Activated T-helper 17 cell treated with anti-CD3 and anti-CD28 coated beads, Interleukin-2, amount 50 U/mL, for 72 hours (primary cell): ENCODE measurements at regions not wholly inside any gene's neighbourhood (a gene's known extent, or its start where the extent isn't known, plus 50 kb on each side); places are given as distances from the start of the nearest gene placed in this dataset.
"Not testable (repeated sequence)": the region's sequence is repeated elsewhere in the genome, so short reads cannot be mapped to it uniquely, and the experiment has no call there.

Source experiments
- ATAC-seq: fragments of 150-1000 bp; cut with Tn5 transposase; replicated peaks from 2 replicates; pipeline ENCODE4 v1.10.0; 2021; ENCODE audit warnings: mild to moderate bottlenecking, moderate library complexity
- H3K27ac Mint-ChIP-seq: one replicate; pipeline ENCODE4 v1.8.0; 2022; ENCODE audit warnings: mixed read lengths
- H3K27me3 Mint-ChIP-seq: one replicate; pipeline ENCODE4 v1.8.0; 2022; ENCODE audit warnings: mixed read lengths
- H3K36me3 Mint-ChIP-seq: one replicate; pipeline ENCODE4 v1.8.0; 2022; ENCODE audit warnings: low read depth, mild to moderate bottlenecking, mixed read lengths
- H3K4me1 Mint-ChIP-seq: one replicate; pipeline ENCODE4 v1.8.0; 2022; ENCODE audit warnings: mixed read lengths
- H3K4me3 Mint-ChIP-seq: one replicate; pipeline ENCODE4 v1.8.0; 2022; ENCODE audit warnings: mild to moderate bottlenecking, mixed read lengths
- H3K9me3 Mint-ChIP-seq: one replicate; pipeline ENCODE4 v1.8.0; 2022; ENCODE audit warnings: mixed read lengths

- no peaks in the 10 kb centered on the region for H3K27me3 Mint-ChIP-seq
- H3K27ac Mint-ChIP-seq = no peak overlapping the region
- H3K36me3 Mint-ChIP-seq = no peaks in the 10 kb centered on the region
- no peaks in the 10 kb centered on the region for H3K4me1 Mint-ChIP-seq
- no peak for ATAC-seq
- peaks cover 13% of the 10 kb centered on the region for H3K9me3 Mint-ChIP-seq
- H3K4me3 Mint-ChIP-seq = no peak overlapping the region
Measured at GRCh38 chr16:8407351-8407750, 183.0 kb downstream of the TMEM114 start.

GRCh38 chr16:8403978-8404749 is 186.1 kb downstream of the TMEM114 start:
- H3K27me3 Mint-ChIP-seq = no peaks in the 10 kb centered on the region
- H3K9me3 Mint-ChIP-seq = peaks cover 7% of the 10 kb centered on the region
- H3K4me1 Mint-ChIP-seq = no peaks in the 10 kb centered on the region
- ATAC-seq = no peak
- no peak overlapping the region for H3K4me3 Mint-ChIP-seq
- H3K36me3 Mint-ChIP-seq = no peaks in the 10 kb centered on the region
- no peak overlapping the region for H3K27ac Mint-ChIP-seq

DNA sequence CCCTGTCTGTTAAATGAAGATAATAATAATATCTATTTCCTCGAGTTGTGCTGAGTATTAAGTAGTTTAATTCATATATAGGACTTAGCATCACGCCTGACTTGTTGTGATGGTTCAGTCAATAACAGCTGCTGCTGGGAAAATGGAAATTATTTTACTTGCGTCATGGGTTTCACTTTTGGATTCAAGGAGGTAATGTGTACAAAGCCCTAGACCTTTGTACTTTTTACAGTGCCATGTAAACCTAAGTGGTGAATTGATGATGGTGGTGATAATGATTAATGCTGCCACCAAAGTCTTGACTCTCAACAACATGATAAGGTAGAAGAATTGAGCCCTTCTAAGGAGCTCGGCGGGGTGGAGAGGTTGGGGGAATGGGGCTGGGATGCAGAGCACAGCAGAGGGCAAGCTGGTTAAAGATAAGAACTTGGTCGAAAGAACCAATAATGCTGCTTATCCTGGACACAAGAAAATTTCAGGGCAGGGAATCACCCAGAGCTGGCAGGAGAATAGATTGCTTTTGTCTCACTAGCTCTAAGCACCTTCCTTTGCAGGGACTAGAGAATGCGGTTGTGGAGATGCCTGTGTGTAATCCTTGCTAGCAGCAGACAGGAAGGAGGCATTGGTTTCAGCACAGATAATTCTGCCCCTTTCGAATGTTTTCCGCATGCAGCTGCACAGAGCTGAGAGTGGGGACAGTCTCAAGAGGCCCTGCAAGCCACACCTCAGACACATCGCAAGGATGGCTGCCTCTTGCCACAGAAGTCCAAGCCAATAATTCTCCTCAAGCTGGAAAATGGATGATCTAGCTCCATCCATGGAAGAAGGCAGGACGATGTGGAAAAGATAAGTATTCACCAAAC is 187.1 kb downstream of the TMEM114 start:
- Mint-ChIP-seq H3K27me3 (no peaks in the 10 kb centered on the region), H3K27ac (no peak overlapping the region), H3K4me1 (no peaks in the 10 kb centered on the region), H3K36me3 (no peaks in the 10 kb centered on the region), H3K9me3 (peaks cover 11% of the 10 kb centered on the region), H3K4me3 (no peak overlapping the region)
- no peak for ATAC-seq

GRCh38 chr16:8400683-8401082 is 189.6 kb downstream of the TMEM114 start:
- not testable (repeated sequence) for ATAC-seq, H3K27ac Mint-ChIP-seq
- H3K9me3 Mint-ChIP-seq = peaks cover 11% of the 10 kb centered on the region

DNA sequence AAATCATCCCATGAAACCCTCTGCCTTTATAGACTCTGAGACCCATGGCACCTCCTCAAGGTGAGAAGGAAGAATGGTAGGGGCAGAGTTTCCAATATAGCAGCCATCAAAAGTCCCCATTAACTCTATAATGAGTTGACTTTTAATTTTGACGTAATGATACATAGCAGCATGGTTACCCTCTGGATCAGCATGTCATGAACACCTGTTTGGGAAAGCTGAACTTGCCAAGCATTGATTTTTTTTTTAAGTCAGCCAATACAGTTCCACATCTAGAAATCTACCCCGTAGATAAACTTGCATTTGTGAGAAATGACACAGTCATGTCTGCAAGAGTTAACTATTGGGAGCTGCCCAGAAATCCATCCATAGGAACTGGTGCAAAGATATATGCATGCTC is 191.8 kb downstream of the TMEM114 start:
- Mint-ChIP-seq H3K36me3 (no peaks in the 10 kb centered on the region), H3K4me3 (no peak overlapping the region), H3K4me1 (no peaks in the 10 kb centered on the region), H3K27me3 (no peaks in the 10 kb centered on the region), H3K27ac (no peak overlapping the region), H3K9me3 (peaks cover 7% of the 10 kb centered on the region)
- no peak for ATAC-seq

More at GRCh38 chr16:8400683-8401082, 189.6 kb downstream of the TMEM114 start:
- not testable (repeated sequence) for H3K4me3 Mint-ChIP-seq, H3K4me1 Mint-ChIP-seq, H3K27me3 Mint-ChIP-seq, H3K36me3 Mint-ChIP-seq

DNA sequence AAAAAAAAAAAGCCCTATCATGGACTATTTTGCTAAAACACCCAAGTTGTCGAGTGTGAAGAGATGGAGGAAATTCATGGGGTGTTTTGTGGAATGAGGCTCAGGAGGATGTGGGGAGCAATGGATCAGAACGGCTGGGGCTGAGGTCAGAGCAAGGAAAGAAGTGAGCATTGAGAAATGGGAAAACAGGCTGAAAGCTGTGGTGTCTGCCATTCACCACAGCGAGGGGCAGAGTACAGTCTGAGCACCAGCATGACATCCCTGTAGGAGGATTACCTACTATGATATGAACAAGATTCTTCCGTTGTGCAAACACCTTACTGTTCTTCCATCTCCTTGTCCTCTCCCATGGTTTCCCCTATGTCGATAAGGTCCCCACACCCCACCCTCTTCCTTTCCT is 193.1 kb downstream of the TMEM114 start:
- H3K4me3 Mint-ChIP-seq = no peak overlapping the region
- no peaks in the 10 kb centered on the region for H3K36me3 Mint-ChIP-seq
- H3K27me3 Mint-ChIP-seq = no peaks in the 10 kb centered on the region
- no peak overlapping the region for H3K27ac Mint-ChIP-seq
- peaks cover 7% of the 10 kb centered on the region for H3K9me3 Mint-ChIP-seq
- no peak for ATAC-seq
- H3K4me1 Mint-ChIP-seq = no peaks in the 10 kb centered on the region

DNA sequence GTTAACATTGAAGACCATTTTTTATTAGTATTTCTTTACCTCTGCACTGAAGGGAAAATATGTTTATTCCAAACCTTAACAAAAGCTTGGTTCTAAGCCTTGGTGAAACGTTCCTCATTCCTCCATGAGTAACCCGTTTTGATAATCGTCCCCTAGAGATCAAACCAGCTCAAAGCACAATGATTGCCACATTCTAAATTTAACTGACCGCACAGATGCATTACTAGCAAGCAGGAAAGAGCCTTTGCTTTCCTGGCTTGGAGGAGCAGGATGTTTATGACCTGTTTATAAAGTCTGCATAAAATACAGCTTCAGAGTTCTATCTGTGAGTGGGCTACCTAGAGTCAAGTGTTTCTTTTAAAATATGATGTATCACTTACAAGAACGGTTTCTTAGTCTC is 193.8 kb downstream of the TMEM114 start:
- Mint-ChIP-seq H3K27ac (no peak overlapping the region), H3K9me3 (peaks cover 7% of the 10 kb centered on the region), H3K4me3 (no peak overlapping the region), H3K36me3 (no peaks in the 10 kb centered on the region), H3K27me3 (no peaks in the 10 kb centered on the region), H3K4me1 (no peaks in the 10 kb centered on the region)
- no peak for ATAC-seq

GRCh38 chr16:8391257-8391656 is 199.1 kb downstream of the TMEM114 start:
- Mint-ChIP-seq H3K36me3 (no peaks in the 10 kb centered on the region), H3K4me1 (no peaks in the 10 kb centered on the region), H3K27ac (no peak overlapping the region), H3K4me3 (no peak overlapping the region), H3K9me3 (peaks cover 3% of the 10 kb centered on the region), H3K27me3 (no peaks in the 10 kb centered on the region)
- ATAC-seq = no peak

DNA sequence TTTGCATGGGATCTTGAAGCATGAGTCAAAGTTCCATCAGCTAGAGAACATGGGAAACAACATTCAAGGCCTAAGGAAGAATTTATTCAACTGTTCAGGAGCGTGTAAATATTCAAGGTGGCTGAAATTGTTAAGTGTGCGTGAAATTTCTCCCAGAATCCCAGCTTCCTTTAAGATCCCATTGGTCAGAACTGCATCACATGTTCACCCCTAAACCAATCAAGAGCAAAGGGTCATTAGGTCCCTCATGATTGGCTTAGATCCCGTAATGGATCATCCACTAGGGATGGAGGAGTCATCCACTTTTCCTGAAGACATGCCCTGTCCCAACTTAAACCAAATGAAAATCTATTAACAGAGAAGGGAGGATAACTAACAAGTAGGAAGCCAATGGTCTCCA is 201.6 kb downstream of the TMEM114 start:
- H3K9me3 Mint-ChIP-seq = peaks cover 3% of the 10 kb centered on the region
- no peaks in the 10 kb centered on the region for H3K36me3 Mint-ChIP-seq
- ATAC-seq = no peak
- no peak overlapping the region for H3K27ac Mint-ChIP-seq
- H3K27me3 Mint-ChIP-seq = no peaks in the 10 kb centered on the region
- no peak overlapping the region for H3K4me3 Mint-ChIP-seq
- no peaks in the 10 kb centered on the region for H3K4me1 Mint-ChIP-seq

GRCh38 chr16:8381814-8382213 is 208.5 kb downstream of the TMEM114 start:
- Mint-ChIP-seq H3K9me3 (peaks cover 15% of the 10 kb centered on the region), H3K27me3 (no peaks in the 10 kb centered on the region)
- no peak for ATAC-seq

GRCh38 chr16:8380311-8380710 is 210.0 kb downstream of the TMEM114 start:
- Mint-ChIP-seq H3K4me1 (no peaks in the 10 kb centered on the region), H3K27ac (no peak overlapping the region)

More at GRCh38 chr16:8381814-8382213, 208.5 kb downstream of the TMEM114 start:
- H3K4me3 Mint-ChIP-seq = no peak overlapping the region
- H3K27ac Mint-ChIP-seq = no peak overlapping the region
- H3K36me3 Mint-ChIP-seq = no peaks in the 10 kb centered on the region
- H3K4me1 Mint-ChIP-seq = no peaks in the 10 kb centered on the region

DNA sequence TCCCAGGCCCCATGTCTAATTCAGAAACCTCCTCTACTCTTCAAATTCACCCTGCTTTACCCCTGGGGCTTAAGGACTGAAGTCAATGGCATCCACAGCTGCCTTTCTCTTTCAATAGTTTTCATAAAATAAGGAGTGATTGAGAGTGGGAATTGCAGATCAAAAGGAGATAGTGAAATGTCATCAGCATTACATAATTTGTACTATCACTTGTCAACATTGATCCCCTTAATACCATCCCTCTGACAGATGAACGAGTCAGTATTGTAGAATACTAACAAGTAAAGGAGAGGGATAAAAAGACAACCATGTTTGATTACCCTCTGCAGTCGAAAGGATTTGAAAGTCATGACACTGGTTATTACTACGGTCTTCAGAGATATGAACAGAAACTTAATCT is 212.4 kb downstream of the TMEM114 start:
- ATAC-seq = no peak
- Mint-ChIP-seq H3K27me3 (no peaks in the 10 kb centered on the region), H3K27ac (no peak overlapping the region), H3K4me1 (no peaks in the 10 kb centered on the region), H3K9me3 (peaks cover 18% of the 10 kb centered on the region), H3K4me3 (no peak overlapping the region), H3K36me3 (no peaks in the 10 kb centered on the region)

More at GRCh38 chr16:8380311-8380710, 210.0 kb downstream of the TMEM114 start:
- Mint-ChIP-seq H3K4me3 (no peak overlapping the region), H3K27me3 (no peaks in the 10 kb centered on the region), H3K36me3 (no peaks in the 10 kb centered on the region), H3K9me3 (peaks cover 15% of the 10 kb centered on the region)
- no peak for ATAC-seq

- Mint-ChIP-seq H3K4me1 (no peaks in the 10 kb centered on the region), H3K27me3 (no peaks in the 10 kb centered on the region), H3K27ac (no peak overlapping the region), H3K9me3 (peaks cover 15% of the 10 kb centered on the region), H3K36me3 (no peaks in the 10 kb centered on the region), H3K4me3 (no peak overlapping the region)
- no peak for ATAC-seq
Measured at GRCh38 chr16:8376858-8377257, 213.5 kb downstream of the TMEM114 start.

DNA sequence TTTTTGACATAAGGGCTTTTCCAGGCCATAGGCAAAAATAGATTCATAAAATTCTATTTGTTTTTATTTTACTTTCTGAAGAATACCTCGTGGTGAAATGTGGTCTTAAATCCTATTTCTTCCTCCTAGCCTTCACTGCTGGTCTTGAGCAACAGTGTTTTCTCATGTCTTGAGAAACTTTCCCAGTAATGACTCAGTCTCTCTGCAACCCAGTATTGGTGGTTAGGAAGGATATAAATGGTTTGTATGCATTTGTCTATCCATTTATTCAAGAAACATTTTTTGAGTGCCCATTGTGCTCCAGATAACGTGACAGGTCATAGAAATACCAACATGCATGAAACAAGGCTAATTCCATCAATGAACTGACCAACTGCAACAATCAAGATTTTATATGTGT is 213.9 kb downstream of the TMEM114 start:
- no peak for ATAC-seq
- Mint-ChIP-seq H3K36me3 (no peaks in the 10 kb centered on the region), H3K27me3 (no peaks in the 10 kb centered on the region), H3K4me3 (no peak overlapping the region), H3K4me1 (no peaks in the 10 kb centered on the region), H3K27ac (no peak overlapping the region), H3K9me3 (peaks cover 14% of the 10 kb centered on the region)

- Mint-ChIP-seq H3K4me3 (no peak overlapping the region), H3K4me1 (no peaks in the 10 kb centered on the region), H3K27ac (no peak overlapping the region), H3K9me3 (peaks cover 19% of the 10 kb centered on the region), H3K36me3 (no peaks in the 10 kb centered on the region), H3K27me3 (no peaks in the 10 kb centered on the region)
- ATAC-seq = no peak
Measured at GRCh38 chr16:8375232-8375587, 215.1 kb downstream of the TMEM114 start.
